IMR-90 (cell line): ENCODE measurements at regions not wholly inside any gene's neighbourhood (a gene's known extent, or its start where the extent isn't known, plus 50 kb on each side); places are given as distances from the start of the nearest gene placed in this dataset.

Experiments
- ATAC-seq: fragments of 200-7000 bp; cut with Tn5 transposase; 2 replicates; pipeline ENCODE4 v1.9.1; 2020; ENCODE audit warnings: low read depth, mild to moderate bottlenecking, moderate library complexity
- BruUV-seq: library from RNA; stranded (reverse); fragments of 400-500 nt; replicated peaks from 2 replicates; lab custom pipeline; 2021; lab: Mats Ljungman, UMichigan
- CTCF ChIA-PET: fragments of 300-600 bp; formaldehyde crosslinking; extraction: SDS; loops from one replicate; lab custom pipeline; 2021; ENCODE audit warnings: antibody characterized with exemption; lab: Yijun Ruan, JAX
- POLR2A ChIA-PET: fragments of 300-600 bp; sonication (Branson Sonifier 250); formaldehyde crosslinking; loops from one replicate; lab custom pipeline; 2022; ENCODE audit warnings: antibody characterized with exemption; ENCODE audit not compliant: unreplicated experiment; lab: Charles Lee
- DNase-seq: peaks from one replicate; pipeline ENCODE4 v3.0.0; 2013
- H2AFZ ChIP-seq: replicated peaks from 2 replicates; pipeline ENCODE3; 2013; ENCODE audit warnings: low read length, mild to moderate bottlenecking; ENCODE audit not compliant: poor library complexity
- H2AK5ac ChIP-seq: 2 replicates; pipeline ENCODE4 v1.6.1; 2013; ENCODE audit warnings: low read depth, low read length, inconsistent platforms
- H2AK9ac ChIP-seq: replicated peaks from 2 replicates; pipeline ENCODE3; 2013; ENCODE audit warnings: mild to moderate bottlenecking, low read depth, low read length, moderate library complexity; ENCODE audit not compliant: poor library complexity
- H2BK120ac ChIP-seq: 2 replicates; pipeline ENCODE4 v1.6.1; 2013; ENCODE audit warnings: low read depth, low read length, inconsistent platforms
- H2BK15ac ChIP-seq: 3 replicates; pipeline ENCODE4 v1.6.1; 2013; ENCODE audit warnings: low read depth, low read length, inconsistent platforms
- H2BK20ac ChIP-seq: 2 replicates; pipeline ENCODE4 v1.6.1; 2013; ENCODE audit warnings: low read depth, mild to moderate bottlenecking, inconsistent platforms, low read length, moderate library complexity
- H2BK5ac ChIP-seq: 2 replicates; pipeline ENCODE4 v1.6.1; 2013; ENCODE audit warnings: mild to moderate bottlenecking, low read depth, low read length, inconsistent platforms; ENCODE audit not compliant: poor library complexity, severe bottlenecking
- H3K14ac ChIP-seq: replicated peaks from 2 replicates; pipeline ENCODE4 v1.6.1; 2013; ENCODE audit warnings: low read depth, low read length, inconsistent platforms
- H3K18ac ChIP-seq: 2 replicates; pipeline ENCODE4 v1.6.1; 2013; ENCODE audit warnings: low read depth, low read length, control low read depth
- H3K23ac ChIP-seq: 2 replicates; pipeline ENCODE4 v1.6.1; 2013; ENCODE audit warnings: low read depth, low read length, inconsistent platforms
- H3K27ac ChIP-seq: 2 replicates; pipeline ENCODE4 v1.5.1; 2013; ENCODE audit warnings: mild to moderate bottlenecking, control low read depth, low read length; ENCODE audit not compliant: insufficient read depth
- H3K27me3 ChIP-seq: 2 replicates; pipeline ENCODE4 v1.6.1; 2013; ENCODE audit warnings: low read length; ENCODE audit not compliant: control insufficient read depth, insufficient read depth
- H3K36me3 ChIP-seq: 2 replicates; pipeline ENCODE4 v1.6.1; 2013; ENCODE audit warnings: low read length, mixed read lengths; ENCODE audit not compliant: control insufficient read depth, insufficient read depth
- H3K4ac ChIP-seq: 2 replicates; pipeline ENCODE4 v1.6.1; 2013; ENCODE audit warnings: low read depth, low read length, inconsistent platforms
- H3K4me1 ChIP-seq: 2 replicates; pipeline ENCODE4 v1.6.1; 2013; ENCODE audit warnings: low read length, mixed read lengths; ENCODE audit not compliant: control insufficient read depth, insufficient read depth
- H3K4me2 ChIP-seq: 2 replicates; pipeline ENCODE4 v1.6.1; 2013; ENCODE audit warnings: low read depth, mild to moderate bottlenecking, control low read depth, low read length, moderate library complexity
- H3K4me3 ChIP-seq: 2 replicates; pipeline ENCODE4 v1.5.1; 2013; ENCODE audit warnings: low read depth, mild to moderate bottlenecking, control low read depth, low read length, moderate library complexity; ENCODE audit not compliant: insufficient read depth
- H3K56ac ChIP-seq: 2 replicates; pipeline ENCODE4 v1.6.1; 2013; ENCODE audit warnings: low read length, inconsistent platforms; ENCODE audit not compliant: insufficient read depth; ENCODE audit errors: extremely low read depth
- H3K79me1 ChIP-seq, 2 experiments: 2 replicates each; pipeline ENCODE4 v1.6.1; 2013; ENCODE audit warnings: low read length in 2 of 2, inconsistent platforms in 1 of 2, low read depth in 1 of 2
- H3K9ac ChIP-seq: 2 replicates; pipeline ENCODE4 v1.6.1; 2013; ENCODE audit warnings: low read depth, low read length, control low read depth
- H3K9me1 ChIP-seq: 2 replicates; pipeline ENCODE4 v1.6.1; 2013; ENCODE audit warnings: low read length, inconsistent platforms; ENCODE audit not compliant: insufficient read depth
- H3K9me3 ChIP-seq: 2 replicates; pipeline ENCODE4 v1.6.1; 2013; ENCODE audit warnings: low read length; ENCODE audit not compliant: control insufficient read depth, insufficient read depth
- H4K20me1 ChIP-seq: 2 replicates; pipeline ENCODE4 v1.6.1; 2013; ENCODE audit warnings: low read length, inconsistent platforms; ENCODE audit not compliant: insufficient read depth
- H4K5ac ChIP-seq: 2 replicates; pipeline ENCODE4 v1.6.1; 2013; ENCODE audit warnings: mild to moderate bottlenecking, low read depth, low read length, control low read depth
- H4K8ac ChIP-seq, 2 experiments: 2 replicates each; pipeline ENCODE4 v1.6.1; 2013; ENCODE audit warnings: low read depth in 2 of 2, low read length in 2 of 2, control low read depth in 1 of 2, inconsistent platforms in 1 of 2
- H4K91ac ChIP-seq: 2 replicates; pipeline ENCODE4 v1.6.1; 2013; ENCODE audit warnings: low read depth, low read length, inconsistent platforms; ENCODE audit not compliant: insufficient read depth
- BHLHE40 ChIP-seq: fragments of 150-350 bp; IDR thresholded peaks from 2 replicates; pipeline ENCODE4 v1.6.1; 2016; ENCODE audit warnings: mild to moderate bottlenecking, low read depth, low read length
- CTCF ChIP-seq: conservative IDR thresholded peaks from 2 replicates; pipeline ENCODE4 v1.5.1; 2012; ENCODE audit warnings: mild to moderate bottlenecking, low read depth, low read length, improper control_type of control experiment
- ELK1 ChIP-seq: fragments of 150-350 bp; IDR thresholded peaks from 2 replicates; pipeline ENCODE4 v1.6.1; 2016; ENCODE audit warnings: low read depth, mild to moderate bottlenecking, low read length, moderate library complexity, borderline replicate concordance
- MAFK ChIP-seq: IDR thresholded peaks from 2 replicates; pipeline ENCODE4 v1.6.1; 2012; ENCODE audit warnings: low read depth, low read length, improper control_type of control experiment
- MAZ ChIP-seq: IDR thresholded peaks from 2 replicates; pipeline ENCODE4 v1.6.1; 2012; ENCODE audit warnings: low read depth, mild to moderate bottlenecking, low read length, improper control_type of control experiment, moderate library complexity, borderline replicate concordance
- MXI1 ChIP-seq: IDR thresholded peaks from 2 replicates; pipeline ENCODE4 v1.6.1; 2012; ENCODE audit warnings: low read depth, mild to moderate bottlenecking, low read length, moderate library complexity, borderline replicate concordance
- NFE2L2 ChIP-seq: fragments of 150-350 bp; IDR thresholded peaks from 2 replicates; pipeline ENCODE4 v1.6.1; 2016; ENCODE audit warnings: low read depth, mild to moderate bottlenecking, low read length
- POLR2A ChIP-seq: IDR thresholded peaks from 2 replicates; pipeline ENCODE4 v1.6.1; 2012; ENCODE audit warnings: mild to moderate bottlenecking, low read depth, low read length
- RCOR1 ChIP-seq: IDR thresholded peaks from 2 replicates; pipeline ENCODE4 v1.6.1; 2012; ENCODE audit warnings: mild to moderate bottlenecking, low read length, improper control_type of control experiment; ENCODE audit not compliant: insufficient replicate concordance
- RFX5 ChIP-seq: IDR thresholded peaks from 2 replicates; pipeline ENCODE4 v1.8.0; 2012; ENCODE audit warnings: low read depth, mild to moderate bottlenecking, low read length, moderate library complexity
- USF2 ChIP-seq: fragments of 150-350 bp; IDR thresholded peaks from 2 replicates; pipeline ENCODE4 v1.6.1; 2017; ENCODE audit warnings: mild to moderate bottlenecking, antibody characterized with exemption, low read length, low read depth
- WGBS, 2 experiments: methylation state at CpG; one replicate each; pipeline versions ENCODE4 v1.1.5 to v1.1.7; 2013; ENCODE audit warnings: missing lambda C conversion rate in 2 of 2; ENCODE audit not compliant: insufficient read length in 1 of 2; ENCODE audit errors: extremely low coverage in 2 of 2; 5-methylcytosine and 5-hydroxymethylcytosine counted together
- dilution Hi-C: fragments of 300-500 bp; cut with HindIII; formaldehyde crosslinking; loops from one replicate; pipeline ENCODE4 v1.14.3; 2018; ENCODE audit warnings: low sequenced_read_pairs; ENCODE audit not compliant: unreplicated experiment
- in situ Hi-C: fragments of 300-500 bp; cut with MboI; formaldehyde crosslinking; loops from 3 replicates; pipeline ENCODE4 v1.14.3; 2019; ENCODE audit warnings: low sequenced_read_pairs, inconsistent platforms, mixed read lengths
- intact Hi-C: fragments of 100-400 bp; cut with micrococcal nuclease; formaldehyde crosslinking; loops from 2 replicates; pipeline ENCODE4 v1.10.0; 2022

- Histone ChIP-seq H2AFZ (no peak overlapping the region), H3K9me1 (no peaks in the 10 kb centered on the region), H2BK20ac (no peak overlapping the region), H4K91ac (no peak overlapping the region), H3K36me3 (no peaks in the 10 kb centered on the region), H3K9ac (no peak overlapping the region), H2AK9ac (no peak overlapping the region), H3K4me1 (no peaks in the 10 kb centered on the region), H3K14ac (no peak overlapping the region), H2BK5ac (no peak overlapping the region), H3K23ac (no peak overlapping the region), H3K18ac (no peak overlapping the region), H3K56ac (no peak overlapping the region), H3K9me3 (peaks cover 4% of the 10 kb centered on the region; the same call in 1 of the 2 replicates), H2AK5ac (no peak overlapping the region), H3K27ac (no peak overlapping the region), H3K4me2 (no peak overlapping the region), H4K5ac (no peak overlapping the region), H3K27me3 (no peaks in the 10 kb centered on the region), H3K4me3 (no peak overlapping the region), H3K79me1 (no peaks in the 10 kb centered on the region), H2BK15ac (no peak overlapping the region), H4K20me1 (no peaks in the 10 kb centered on the region), H4K8ac (no peak overlapping the region), H3K4ac (no peak overlapping the region), H2BK120ac (no peak overlapping the region)
- TF ChIP-seq RCOR1: no peak
- TF ChIP-seq POLR2A: no peak
- TF ChIP-seq RFX5: no peak
- TF ChIP-seq USF2: no peak
- TF ChIP-seq ELK1: no peak
- no peak for TF ChIP-seq MXI1
- no peak for TF ChIP-seq CTCF
- no peak for TF ChIP-seq BHLHE40
- TF ChIP-seq MAFK: no peak
- no peak for TF ChIP-seq MAZ
- no peak for TF ChIP-seq NFE2L2
- ChIA-PET CTCF (no interaction called here), POLR2A (no interaction called here)
- ATAC-seq: no peak
- no TSS peak for BruUV-seq
- in situ Hi-C loops: no loop called here
- dilution Hi-C loops: no loop called here
- DNase-seq: no peak
- WGBS, 2 experiments: no CpG with 5 or more reads among the region's 2 CpGs
- intact Hi-C loops: no loop called here
Measured at GRCh38 chr3:59469948-59470723, 420.3 kb upstream of the CFAP20DC start.
